ENCODE measurements at regions not wholly inside any gene's neighbourhood (a gene's known extent, or its start where the extent isn't known, plus 50 kb on each side); places are given as distances from the start of the nearest gene placed in this dataset.

DNA sequence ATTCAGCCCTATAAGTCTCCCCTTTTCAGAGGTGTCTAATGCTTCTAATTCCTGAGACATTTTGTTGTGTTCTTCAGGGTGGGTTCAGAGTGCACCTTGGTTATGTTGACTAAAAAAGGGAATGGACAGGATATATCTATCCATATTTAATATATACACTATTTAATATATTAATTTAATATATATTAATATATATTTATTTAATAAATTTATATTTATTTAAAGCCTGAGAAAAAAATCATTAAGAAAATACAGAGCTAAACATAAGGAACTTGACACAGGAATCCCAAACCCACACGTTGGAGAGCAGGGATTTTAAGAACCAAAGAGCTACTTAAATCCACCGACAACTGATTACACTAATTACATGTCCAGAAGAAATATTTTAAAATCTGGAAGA lies 674.2 kb upstream of the KIRREL3 start:
- H3K9me3 ChIP-seq (ENCODE audit: insufficient read depth, low read length) = no peaks in the 10 kb centered on the region
- no peaks in the 10 kb centered on the region for H3K27me3 ChIP-seq (ENCODE audit: insufficient read depth, insufficient read length)
- DNase-seq (ENCODE audit: low read depth, low spot score) = no peak

DNA sequence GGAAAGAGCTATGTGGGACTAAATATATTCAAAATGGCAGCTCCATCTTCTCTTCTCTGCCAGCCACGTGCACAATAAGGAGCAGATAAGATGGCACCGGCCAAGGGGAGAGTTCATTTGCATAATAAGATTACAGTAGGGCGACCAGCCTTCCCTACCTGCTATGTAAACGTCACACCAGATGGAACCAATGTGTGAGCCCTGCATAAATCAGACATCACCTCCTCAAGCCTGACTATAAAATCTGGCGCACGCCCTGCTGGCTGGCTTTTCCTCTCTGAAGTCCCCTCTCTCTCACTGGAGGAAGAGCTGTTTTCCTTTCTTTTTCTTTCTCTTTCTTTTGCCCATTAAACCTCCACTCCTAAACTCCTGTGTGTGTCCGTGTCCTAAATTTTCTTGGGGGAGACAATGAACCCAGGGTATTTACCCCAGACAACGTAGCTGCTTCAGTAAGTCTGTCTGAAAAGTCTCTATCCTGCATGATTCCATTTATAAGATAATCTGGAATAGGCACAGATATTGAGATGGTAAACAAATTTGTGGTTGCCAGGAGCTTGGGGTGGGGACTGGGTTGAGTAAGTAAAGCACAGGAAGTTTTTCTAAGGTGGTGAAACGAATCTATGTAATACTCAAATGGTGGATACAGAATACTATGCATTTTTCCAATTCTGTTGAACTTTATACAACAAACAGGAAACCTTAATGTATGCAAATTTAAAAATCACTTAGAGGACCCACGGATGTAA lies 670.0 kb upstream of the KIRREL3 start:
- TF ChIP-seq SUZ12 (IDR thresholded peaks at IDR 0.05; ENCODE audit: extremely low read depth, insufficient read depth, insufficient read length) = no peak
- no peak for DNase-seq (ENCODE audit: low read depth, low spot score)
- no peak overlapping the region for H3K4me3 ChIP-seq (ENCODE audit: insufficient read length, low read depth)
- H3K9me3 ChIP-seq (ENCODE audit: insufficient read depth, low read length) = no peaks in the 10 kb centered on the region
- no peaks in the 10 kb centered on the region for H3K27me3 ChIP-seq (ENCODE audit: insufficient read depth, insufficient read length)
- no peak overlapping the region for H3K9ac ChIP-seq (ENCODE audit: insufficient read length, low read depth)
- no peaks in the 10 kb centered on the region for H3K36me3 ChIP-seq (ENCODE audit: insufficient read depth, insufficient read length, low read length)
- H3K4me1 ChIP-seq (ENCODE audit: insufficient read depth, insufficient read length) = no peaks in the 10 kb centered on the region

More for the DNA sequence above, 674.2 kb upstream of the KIRREL3 start:
- Histone ChIP-seq H3K36me3 (ENCODE audit: insufficient read depth, insufficient read length, low read length) (no peaks in the 10 kb centered on the region), H3K4me3 (ENCODE audit: insufficient read length, low read depth) (no peak overlapping the region), H3K4me1 (ENCODE audit: insufficient read depth, insufficient read length) (no peaks in the 10 kb centered on the region), H3K9ac (ENCODE audit: insufficient read length, low read depth) (no peak overlapping the region)
- TF ChIP-seq YY1 (IDR thresholded peaks at IDR 0.05; ENCODE audit: insufficient read depth, insufficient read length) (no peak), SUZ12 (IDR thresholded peaks at IDR 0.05; ENCODE audit: extremely low read depth, insufficient read depth, insufficient read length) (no peak), ZNF274 (IDR thresholded peaks at IDR 0.05; ENCODE audit: low read depth, low read length) (no peak)

DNA sequence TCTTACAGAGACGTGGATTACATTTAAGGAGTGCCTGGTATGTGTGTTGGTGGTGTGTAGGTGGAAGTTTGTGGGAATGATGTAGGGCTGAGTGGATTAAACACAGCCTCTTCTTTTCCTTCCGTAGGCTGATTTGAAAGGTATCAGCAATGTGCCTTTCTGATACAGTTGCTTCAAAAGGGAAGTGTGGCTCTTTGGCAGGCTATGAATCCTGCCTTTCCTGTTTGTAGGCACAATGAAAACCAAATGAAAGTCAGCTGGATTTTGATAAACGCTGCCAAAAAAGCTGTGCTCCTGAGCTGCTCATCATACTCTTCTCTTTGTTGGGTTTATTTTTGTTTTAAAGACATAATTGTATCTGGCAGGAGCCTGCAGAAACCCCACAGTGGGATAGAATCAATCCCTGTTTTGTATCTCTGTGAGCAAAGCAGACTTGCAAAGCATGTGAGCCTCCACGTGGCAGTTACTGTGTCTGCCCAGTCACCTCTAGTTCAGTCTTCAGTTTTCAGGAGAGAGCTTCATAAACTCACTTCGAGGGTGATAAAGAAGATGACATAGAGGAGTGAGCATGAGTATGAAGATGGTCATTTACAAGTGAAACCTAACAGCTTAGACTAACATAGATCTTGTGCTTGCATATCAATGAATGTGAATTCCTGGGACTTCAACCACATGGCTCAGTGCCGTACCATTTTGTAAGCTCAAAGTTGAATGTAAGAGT lies 655.7 kb upstream of the KIRREL3 start:
- no peak overlapping the region for H3K4me3 ChIP-seq (ENCODE audit: insufficient read length, low read depth)
- no peak overlapping the region for H3K9ac ChIP-seq (ENCODE audit: insufficient read length, low read depth)
- H3K4me1 ChIP-seq (ENCODE audit: insufficient read depth, insufficient read length) = no peaks in the 10 kb centered on the region
- no peaks in the 10 kb centered on the region for H3K9me3 ChIP-seq (ENCODE audit: insufficient read depth, low read length)
- H3K36me3 ChIP-seq (ENCODE audit: insufficient read depth, insufficient read length, low read length) = no peaks in the 10 kb centered on the region
- DNase-seq (ENCODE audit: low read depth, low spot score) = peak; percentile 9
- no peak for TF ChIP-seq ZNF274 (IDR thresholded peaks at IDR 0.05; ENCODE audit: low read depth, low read length)
- TF ChIP-seq YY1 (IDR thresholded peaks at IDR 0.05; ENCODE audit: insufficient read depth, insufficient read length) = no peak
- TF ChIP-seq SUZ12 (IDR thresholded peaks at IDR 0.05; ENCODE audit: extremely low read depth, insufficient read depth, insufficient read length) = no peak
- no peaks in the 10 kb centered on the region for H3K27me3 ChIP-seq (ENCODE audit: insufficient read depth, insufficient read length)

DNA sequence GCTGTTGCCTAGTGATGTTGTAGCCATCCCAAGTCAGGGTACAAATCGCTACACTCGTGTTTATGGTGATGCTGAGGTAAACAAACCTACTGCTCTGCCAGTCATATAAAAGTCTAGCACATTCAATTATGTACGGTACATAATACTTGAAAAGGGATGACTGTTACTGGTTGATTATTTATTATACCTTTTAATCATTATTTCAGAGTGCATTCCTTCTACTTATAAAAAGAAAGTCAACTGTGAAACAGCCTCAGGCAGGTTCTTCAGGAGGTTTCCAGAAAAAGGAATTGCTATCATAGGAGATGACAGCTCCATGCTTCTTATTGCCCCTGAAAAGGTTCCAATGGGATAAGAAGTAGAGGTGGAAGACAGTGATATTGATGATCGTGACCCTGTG lies 652.5 kb upstream of the KIRREL3 start:
- Histone ChIP-seq H3K27me3 (ENCODE audit: insufficient read depth, insufficient read length) (no peaks in the 10 kb centered on the region), H3K9me3 (ENCODE audit: insufficient read depth, low read length) (no peaks in the 10 kb centered on the region), H3K4me3 (ENCODE audit: insufficient read length, low read depth) (no peak overlapping the region), H3K9ac (ENCODE audit: insufficient read length, low read depth) (no peak overlapping the region), H3K36me3 (ENCODE audit: insufficient read depth, insufficient read length, low read length) (no peaks in the 10 kb centered on the region), H3K4me1 (ENCODE audit: insufficient read depth, insufficient read length) (no peaks in the 10 kb centered on the region)
- TF ChIP-seq ZNF274 (IDR thresholded peaks at IDR 0.05; ENCODE audit: low read depth, low read length) (no peak), YY1 (IDR thresholded peaks at IDR 0.05; ENCODE audit: insufficient read depth, insufficient read length) (no peak), SUZ12 (IDR thresholded peaks at IDR 0.05; ENCODE audit: extremely low read depth, insufficient read depth, insufficient read length) (no peak)
- no peak for DNase-seq (ENCODE audit: low read depth, low spot score)

DNA sequence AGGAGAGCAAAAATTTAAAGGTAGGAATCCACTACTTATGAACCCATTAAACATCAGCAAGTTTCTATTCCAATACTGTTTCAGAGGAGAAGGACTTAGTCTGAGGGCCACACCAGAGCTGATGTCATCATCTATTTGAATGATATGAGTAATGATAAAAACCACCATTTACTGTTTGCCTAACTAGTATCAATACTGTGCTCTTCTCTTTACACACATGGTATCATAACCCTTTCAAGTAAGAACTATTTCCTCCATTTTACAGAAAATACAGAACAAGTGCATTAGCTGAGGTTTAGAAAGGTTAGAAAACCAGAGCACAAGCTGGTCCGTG lies 651.3 kb upstream of the KIRREL3 start:
- Histone ChIP-seq H3K9me3 (ENCODE audit: insufficient read depth, low read length) (no peaks in the 10 kb centered on the region), H3K27me3 (ENCODE audit: insufficient read depth, insufficient read length) (no peaks in the 10 kb centered on the region), H3K9ac (ENCODE audit: insufficient read length, low read depth) (no peak overlapping the region), H3K4me3 (ENCODE audit: insufficient read length, low read depth) (no peak overlapping the region), H3K36me3 (ENCODE audit: insufficient read depth, insufficient read length, low read length) (no peaks in the 10 kb centered on the region), H3K4me1 (ENCODE audit: insufficient read depth, insufficient read length) (no peaks in the 10 kb centered on the region)
- TF ChIP-seq ZNF274 (IDR thresholded peaks at IDR 0.05; ENCODE audit: low read depth, low read length) (no peak), YY1 (IDR thresholded peaks at IDR 0.05; ENCODE audit: insufficient read depth, insufficient read length) (no peak)
- DNase-seq (ENCODE audit: low read depth, low spot score) = no peak

DNA sequence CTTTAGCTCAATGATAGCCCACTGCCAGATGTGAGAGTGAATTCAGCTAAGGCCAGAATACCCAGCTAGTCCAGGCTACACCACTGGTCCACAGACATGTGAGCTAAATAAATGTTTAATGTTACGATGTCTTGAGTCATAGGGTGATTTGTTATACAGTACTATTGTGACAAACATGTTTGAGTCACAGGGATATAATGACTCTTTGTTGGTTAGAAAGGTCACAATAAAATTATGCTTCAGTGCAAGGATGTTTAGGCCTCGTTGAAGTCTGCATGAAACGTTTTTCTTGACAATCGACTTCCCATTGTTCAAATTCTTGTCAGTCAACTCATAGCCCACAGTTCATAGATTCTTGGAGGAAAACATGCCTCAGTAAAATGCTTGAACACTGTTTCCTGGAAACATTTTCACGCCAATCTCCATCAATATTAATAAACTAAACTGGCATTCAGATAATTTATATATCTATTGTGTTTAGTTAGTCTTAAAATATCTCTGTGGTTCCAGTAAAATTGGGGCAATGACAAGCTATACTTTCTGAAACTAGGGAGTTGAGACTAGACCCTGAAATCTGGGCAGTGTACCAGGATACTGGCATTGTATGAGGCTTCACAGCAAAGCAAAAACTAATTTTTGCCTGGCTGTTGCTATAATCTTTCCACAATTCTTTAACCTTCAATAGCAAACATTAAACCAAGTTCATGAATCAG lies 650.8 kb upstream of the KIRREL3 start:
- DNase-seq (ENCODE audit: low read depth, low spot score) = no peak
- no peaks in the 10 kb centered on the region for H3K4me1 ChIP-seq (ENCODE audit: insufficient read depth, insufficient read length)
- no peaks in the 10 kb centered on the region for H3K27me3 ChIP-seq (ENCODE audit: insufficient read depth, insufficient read length)
- H3K4me3 ChIP-seq (ENCODE audit: insufficient read length, low read depth) = no peak overlapping the region
- no peaks in the 10 kb centered on the region for H3K36me3 ChIP-seq (ENCODE audit: insufficient read depth, insufficient read length, low read length)
- no peak for TF ChIP-seq SUZ12 (IDR thresholded peaks at IDR 0.05; ENCODE audit: extremely low read depth, insufficient read depth, insufficient read length)
- TF ChIP-seq ZNF274 (IDR thresholded peaks at IDR 0.05; ENCODE audit: low read depth, low read length) = no peak
- no peak for TF ChIP-seq YY1 (IDR thresholded peaks at IDR 0.05; ENCODE audit: insufficient read depth, insufficient read length)
- H3K9me3 ChIP-seq (ENCODE audit: insufficient read depth, low read length) = no peaks in the 10 kb centered on the region
- no peak overlapping the region for H3K9ac ChIP-seq (ENCODE audit: insufficient read length, low read depth)

DNA sequence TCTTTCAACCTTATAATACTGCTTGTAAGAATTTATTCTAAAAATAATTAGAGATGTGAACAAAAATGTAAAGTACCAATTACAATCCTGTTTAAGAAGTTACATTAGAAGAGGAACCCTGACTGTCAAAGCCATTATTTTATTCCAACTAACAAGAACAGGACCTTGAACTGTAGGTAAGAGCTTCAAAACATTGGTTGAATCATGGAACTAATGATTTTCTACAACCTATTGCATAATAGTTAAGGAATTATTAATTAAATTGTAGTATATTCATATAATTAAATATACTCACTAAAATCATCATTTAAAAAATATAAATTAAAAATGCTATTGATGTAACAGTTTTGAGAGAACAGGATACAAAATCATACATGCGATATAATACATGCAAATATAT lies 649.4 kb upstream of the KIRREL3 start:
- Histone ChIP-seq H3K27me3 (ENCODE audit: insufficient read depth, insufficient read length) (no peaks in the 10 kb centered on the region), H3K4me1 (ENCODE audit: insufficient read depth, insufficient read length) (no peaks in the 10 kb centered on the region), H3K9ac (ENCODE audit: insufficient read length, low read depth) (no peak overlapping the region), H3K4me3 (ENCODE audit: insufficient read length, low read depth) (no peak overlapping the region), H3K36me3 (ENCODE audit: insufficient read depth, insufficient read length, low read length) (no peaks in the 10 kb centered on the region), H3K9me3 (ENCODE audit: insufficient read depth, low read length) (no peaks in the 10 kb centered on the region)
- no peak for DNase-seq (ENCODE audit: low read depth, low spot score)
- TF ChIP-seq YY1 (IDR thresholded peaks at IDR 0.05; ENCODE audit: insufficient read depth, insufficient read length) (no peak), SUZ12 (IDR thresholded peaks at IDR 0.05; ENCODE audit: extremely low read depth, insufficient read depth, insufficient read length) (no peak), ZNF274 (IDR thresholded peaks at IDR 0.05; ENCODE audit: low read depth, low read length) (no peak)
